Mammary epithelial cell (primary cell): ENCODE measurements at regions not wholly inside any gene's neighbourhood (a gene's known extent, or its start where the extent isn't known, plus 50 kb on each side); places are given as distances from the start of the nearest gene placed in this dataset.

ENCODE experiments used
- CTCF ChIP-seq, 2 donors: IDR thresholded peaks in 1 of 2; conservative IDR thresholded peaks in 1 of 2; 2 replicates each; pipeline ENCODE4 v1.5.1; 2011 to 2012; ENCODE audit warnings: inconsistent platforms in 2 of 2, low read length in 2 of 2, mild to moderate bottlenecking in 2 of 2, control low read depth in 1 of 2, low read depth in 1 of 2; ENCODE audit not compliant: insufficient read depth in 1 of 2; ENCODE audit errors: extremely low read depth in 1 of 2
- EZH2 ChIP-seq: IDR thresholded peaks from 2 replicates; pipeline ENCODE4 v1.6.1; 2012; ENCODE audit warnings: low read length, inconsistent platforms, borderline replicate concordance

- no peak for TF ChIP-seq CTCF (conservative IDR thresholded peaks at IDR 0.05 in 1 of 2, IDR thresholded peaks at IDR 0.05 in 1 of 2; ENCODE audit: extremely low read depth in 1 of 2, insufficient read depth in 1 of 2, low read depth in 1 of 2, low read length in 2 of 2)
- TF ChIP-seq EZH2: no peak
Observed at GRCh38 chr15:62552444-62552843, 387.4 kb upstream of the C2CD4B start.
